Stimulated activated CD8-positive, alpha-beta memory T cell treated with anti-CD3 and anti-CD28 coated beads, Interleukin-12 subunit alpha, Interleukin-12 subunit beta, amount 100 ng/mL, for 24 hours (primary cell): ENCODE measurements at regions not wholly inside any gene's neighbourhood (a gene's known extent, or its start where the extent isn't known, plus 50 kb on each side); places are given as distances from the start of the nearest gene placed in this dataset.

ENCODE experiments used
- DNase-seq: peaks from one replicate; pipeline ENCODE4 v3.0.0-alpha.2; 2020; ENCODE audit errors: extremely low read depth

GRCh38 chr3:178048768-178049167, 487.5 kb upstream of the KCNMB2 start:
- DNase-seq: no peak

GRCh38 chr3:178054471-178054870, 481.8 kb upstream of the KCNMB2 start:
- DNase-seq: no peak

GRCh38 chr3:178055939-178056338, 480.3 kb upstream of the KCNMB2 start:
- no peak for DNase-seq

GRCh38 chr3:178056868-178057267, 479.4 kb upstream of the KCNMB2 start:
- DNase-seq: no peak

GRCh38 chr3:178058629-178059028, 477.6 kb upstream of the KCNMB2 start:
- DNase-seq: no peak

DNA sequence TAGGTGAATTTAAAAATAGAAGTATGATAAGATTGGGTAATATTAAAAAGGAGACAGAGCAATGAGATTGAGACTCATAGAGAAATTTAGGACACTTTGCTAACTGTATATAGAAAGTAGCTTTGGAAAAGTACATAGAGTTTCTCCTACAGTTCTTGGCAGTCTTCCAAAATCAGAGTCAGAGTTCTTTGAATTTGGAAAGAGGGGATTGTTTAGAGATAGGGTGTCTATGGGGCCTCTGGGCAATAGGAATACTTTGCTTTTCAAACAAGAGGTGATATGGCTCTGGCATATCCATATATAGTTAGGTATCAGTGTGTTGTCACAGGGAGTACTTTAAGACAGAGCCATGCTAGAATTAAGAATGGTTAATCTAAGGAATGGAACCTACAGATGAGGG, 477.1 kb upstream of the KCNMB2 start:
- DNase-seq: no peak

GRCh38 chr3:178059836-178060235, 476.4 kb upstream of the KCNMB2 start:
- no peak for DNase-seq

GRCh38 chr3:178060407-178060806, 475.8 kb upstream of the KCNMB2 start:
- no peak for DNase-seq

DNA sequence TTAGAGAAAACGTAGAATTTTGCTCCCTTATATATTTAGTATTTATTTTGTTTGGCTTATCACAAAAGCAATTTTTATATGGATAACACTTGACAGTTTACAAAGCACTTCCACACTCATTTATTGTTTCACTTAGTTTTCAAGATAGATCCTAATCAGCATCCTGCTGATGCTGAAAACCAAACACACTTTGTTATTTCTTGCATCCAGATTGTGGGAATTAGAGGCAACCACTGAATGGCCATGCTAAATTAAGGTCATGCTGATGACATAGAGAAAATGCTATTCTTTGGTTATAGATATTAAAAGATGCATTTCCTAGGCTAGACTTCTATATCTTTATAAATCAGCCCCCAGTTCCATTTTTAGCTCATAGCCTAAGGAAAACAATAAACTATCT, 474.1 kb upstream of the KCNMB2 start:
- no peak for DNase-seq

DNA sequence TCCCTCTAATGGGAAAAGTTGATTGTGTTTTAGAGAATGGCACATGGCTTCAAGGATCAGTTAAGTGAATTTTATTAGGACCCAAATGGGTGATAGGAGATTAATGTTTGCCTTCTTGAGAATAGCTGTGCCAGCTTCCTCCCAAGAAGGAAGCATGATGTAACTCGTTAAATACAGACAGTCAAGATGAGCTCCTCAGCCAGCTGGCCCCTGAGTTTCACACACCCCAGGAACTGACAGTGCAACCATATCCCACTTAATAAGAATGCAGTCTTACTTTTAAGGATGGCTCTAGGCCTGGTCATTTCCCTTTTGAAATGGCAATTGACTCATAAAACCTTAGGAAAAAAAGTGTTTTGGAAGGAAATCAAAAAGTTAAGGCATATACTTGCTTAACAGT, 472.8 kb upstream of the KCNMB2 start:
- no peak for DNase-seq

DNA sequence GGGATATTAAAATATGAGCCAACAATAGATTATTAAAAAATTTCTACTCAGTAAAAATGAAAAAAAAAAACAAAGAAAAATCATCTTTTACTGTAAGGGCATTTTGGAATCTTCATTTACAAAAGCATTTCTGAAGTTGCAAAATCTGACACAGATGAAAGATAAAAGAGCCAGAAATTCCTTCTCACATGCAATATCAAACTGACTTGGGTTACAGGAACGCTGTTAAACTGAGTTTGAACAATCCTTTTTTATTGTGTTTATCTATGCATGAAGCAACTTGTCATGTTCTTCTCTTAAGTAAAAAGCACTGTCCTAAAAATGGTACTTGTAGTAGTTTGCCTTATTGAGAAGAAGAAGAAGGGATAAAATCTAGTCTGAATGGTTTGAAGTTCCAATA, 468.5 kb upstream of the KCNMB2 start:
- no peak for DNase-seq

- no peak for DNase-seq
These were observed 463.6 kb upstream of the KCNMB2 start for GRCh38 chr3:178072391-178073305.

- DNase-seq: no peak
These were observed 462.9 kb upstream of the KCNMB2 start for GRCh38 chr3:178073366-178073765.

GRCh38 chr3:178075344-178075743, 460.9 kb upstream of the KCNMB2 start:
- DNase-seq: no peak

GRCh38 chr3:178078953-178079352, 457.3 kb upstream of the KCNMB2 start:
- no peak for DNase-seq

GRCh38 chr3:178079966-178080365, 456.3 kb upstream of the KCNMB2 start:
- no peak for DNase-seq

GRCh38 chr3:178082326-178082906, 453.8 kb upstream of the KCNMB2 start:
- no peak for DNase-seq

- no peak for DNase-seq
These were observed 452.1 kb upstream of the KCNMB2 start for GRCh38 chr3:178083906-178084866.

GRCh38 chr3:178084938-178085816, 451.1 kb upstream of the KCNMB2 start:
- DNase-seq: no peak

DNA sequence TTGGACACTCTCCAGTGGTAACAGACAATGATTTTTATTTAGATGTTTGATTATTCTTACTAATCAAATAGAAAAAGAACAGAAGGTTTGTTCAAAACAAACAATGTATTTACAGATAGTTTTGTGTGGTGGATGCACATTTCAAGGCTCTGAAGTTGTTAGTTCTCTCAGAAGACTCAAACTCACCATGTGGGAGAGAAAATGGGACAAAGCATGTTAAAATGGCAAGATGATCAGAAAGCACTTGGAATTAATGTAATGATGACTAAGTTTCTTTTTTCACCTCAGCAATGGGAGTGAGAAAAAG, 450.5 kb upstream of the KCNMB2 start:
- DNase-seq: no peak

- DNase-seq: no peak
These were observed 450.0 kb upstream of the KCNMB2 start for GRCh38 chr3:178086144-178086825.
